ENCODE measurements at regions not wholly inside any gene's neighbourhood (a gene's known extent, or its start where the extent isn't known, plus 50 kb on each side); places are given as distances from the start of the nearest gene placed in this dataset.
A peak's percentile ranks its signal among the peaks of the same experiment; 100 is the strongest.
"Not testable (repeated sequence)": the region's sequence is repeated elsewhere in the genome, so short reads cannot be mapped to it uniquely, and the experiment has no call there.

DNA sequence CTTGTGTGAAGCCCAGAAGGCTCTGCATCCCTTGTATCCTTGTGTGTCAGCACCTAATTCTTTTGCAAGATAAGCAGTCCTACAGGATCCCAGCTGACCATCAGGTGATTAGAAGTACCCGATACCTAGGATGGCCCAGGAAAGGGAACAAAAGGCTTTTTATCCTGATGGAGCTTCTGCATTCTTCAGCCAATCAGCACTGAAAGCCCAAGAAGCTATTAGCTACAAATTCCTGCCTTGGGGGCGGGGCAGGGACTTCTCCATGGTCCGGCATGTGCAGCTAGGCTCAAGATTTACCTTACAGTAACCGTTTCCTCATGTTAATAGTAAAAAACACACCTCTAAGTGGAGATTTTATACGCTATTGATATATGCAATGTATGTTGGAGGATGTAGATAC, 264.6 kb upstream of the THUMPD2 start:
- DNase-seq: no peak

DNA sequence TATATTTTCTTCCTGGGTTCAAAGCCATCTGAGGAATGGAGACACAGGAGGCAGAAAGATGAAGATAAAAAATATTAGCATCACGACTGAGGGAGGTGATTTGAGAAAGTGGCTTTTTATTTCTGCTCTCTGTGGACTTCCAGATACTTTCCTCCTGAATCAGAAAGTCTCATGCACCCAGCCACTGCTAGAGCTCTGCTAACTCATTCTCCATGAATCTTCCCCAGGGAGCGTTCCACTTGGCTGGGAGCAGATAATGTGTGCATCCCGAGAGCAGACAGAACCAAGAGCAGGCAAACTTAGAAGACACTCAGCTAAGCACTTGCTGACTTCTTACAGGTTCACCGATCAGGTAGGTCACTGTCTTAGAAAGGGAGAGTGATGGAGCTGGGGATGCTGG, 264.1 kb upstream of the THUMPD2 start:
- peak; percentile 73 for DNase-seq

DNA sequence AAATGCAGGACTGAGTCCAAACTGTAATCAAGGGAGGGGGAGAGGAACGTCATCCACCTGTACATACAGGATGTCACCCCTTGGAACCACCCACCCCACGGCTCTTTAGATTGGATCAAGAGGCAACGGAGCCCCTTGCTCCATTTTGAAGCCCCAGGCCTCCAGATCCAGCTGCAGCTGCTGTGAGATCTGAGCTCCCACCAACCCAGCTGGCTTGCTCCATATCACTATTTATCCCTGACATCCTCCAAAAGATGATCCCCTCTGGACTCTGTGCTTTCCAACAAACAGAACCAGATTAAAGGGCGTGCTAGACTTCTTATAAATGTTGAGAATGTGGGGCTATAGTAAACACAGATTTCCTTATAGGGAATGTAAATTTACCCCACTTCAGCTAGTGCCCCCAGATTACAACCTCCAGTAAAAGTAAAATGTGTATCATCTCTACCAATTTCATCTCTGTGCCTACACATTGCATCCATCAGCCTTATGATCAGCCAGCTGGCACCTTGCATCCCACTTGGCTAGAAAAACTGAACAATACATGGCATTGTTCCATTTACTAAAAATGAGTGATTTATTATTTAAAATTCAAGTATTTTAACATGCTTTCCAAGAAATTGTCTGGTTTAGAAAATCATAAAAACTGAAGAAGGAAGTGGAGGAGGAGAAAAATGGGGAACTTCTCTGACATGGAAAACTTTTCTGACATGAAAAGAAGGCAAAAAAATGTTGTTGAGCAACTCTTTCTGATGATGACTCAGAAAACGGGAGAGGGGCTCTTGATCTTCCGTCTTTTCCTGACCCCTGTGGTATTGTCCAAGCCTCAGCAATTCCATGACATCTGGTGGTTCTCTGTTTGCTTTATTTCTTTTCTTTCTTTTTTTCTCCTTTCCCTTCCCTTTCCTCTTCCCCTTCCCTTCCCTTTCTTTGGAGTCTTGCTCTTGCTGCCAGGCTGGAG, 262.6 kb upstream of the THUMPD2 start:
- DNase-seq: peak; percentile 89

DNA sequence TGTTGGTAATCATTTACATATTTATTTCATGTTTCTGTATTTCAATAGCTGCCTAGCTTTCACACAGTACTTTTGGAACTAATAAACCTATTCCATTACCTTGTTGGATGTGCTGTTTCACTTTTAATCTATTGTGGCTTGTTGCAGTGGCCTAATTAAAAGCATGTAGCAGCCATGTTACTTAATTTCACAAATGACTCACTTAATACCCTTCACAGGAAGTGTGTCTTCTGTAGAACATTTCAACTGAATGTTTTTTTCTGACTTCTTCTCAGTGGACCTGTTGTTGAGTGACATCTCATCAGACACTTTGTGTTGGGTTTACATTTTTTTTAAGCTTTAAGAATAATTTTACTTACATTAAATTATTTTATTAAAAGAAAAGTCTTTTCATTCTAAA, 260.5 kb upstream of the THUMPD2 start:
- DNase-seq: no peak

DNA sequence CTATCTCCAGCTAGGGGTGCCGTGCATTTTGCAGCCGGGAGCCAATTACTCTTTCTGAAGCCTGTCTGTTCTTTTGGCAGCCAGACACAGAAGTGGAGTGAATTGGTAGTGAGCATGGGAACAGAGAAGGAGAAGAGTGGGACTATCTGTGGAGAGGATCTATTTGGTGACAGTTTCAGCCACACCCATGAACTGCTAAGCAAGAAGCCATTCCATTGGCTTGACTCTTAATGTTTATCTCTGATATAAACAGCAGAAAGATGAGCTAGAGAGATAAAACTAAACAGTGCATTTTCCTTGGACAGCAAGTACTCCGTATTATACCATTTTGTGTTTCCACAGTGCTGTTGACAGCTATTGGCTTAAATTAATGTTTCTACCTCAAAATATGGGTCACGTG, 259.6 kb upstream of the THUMPD2 start:
- no peak for DNase-seq

DNA sequence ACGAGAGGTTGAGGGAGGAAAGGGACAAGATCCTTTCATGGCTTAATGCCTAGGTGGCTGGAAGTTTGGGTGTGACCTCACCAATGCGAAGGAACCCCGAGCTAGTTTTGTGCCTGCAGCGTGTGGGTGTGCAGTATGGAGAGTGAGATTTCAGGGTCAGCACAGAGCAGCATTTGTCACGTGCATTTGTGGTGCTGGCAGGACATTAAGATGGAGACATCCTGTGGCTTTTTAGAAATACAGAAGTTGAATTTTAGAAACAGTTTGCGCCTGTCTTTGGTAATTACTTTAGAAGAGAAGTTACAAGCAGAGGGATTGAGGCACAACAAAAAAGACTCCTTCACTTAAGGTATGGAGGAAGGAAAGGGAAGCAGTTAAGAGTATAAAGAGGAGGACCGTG, 258.2 kb upstream of the THUMPD2 start:
- no peak for DNase-seq

DNA sequence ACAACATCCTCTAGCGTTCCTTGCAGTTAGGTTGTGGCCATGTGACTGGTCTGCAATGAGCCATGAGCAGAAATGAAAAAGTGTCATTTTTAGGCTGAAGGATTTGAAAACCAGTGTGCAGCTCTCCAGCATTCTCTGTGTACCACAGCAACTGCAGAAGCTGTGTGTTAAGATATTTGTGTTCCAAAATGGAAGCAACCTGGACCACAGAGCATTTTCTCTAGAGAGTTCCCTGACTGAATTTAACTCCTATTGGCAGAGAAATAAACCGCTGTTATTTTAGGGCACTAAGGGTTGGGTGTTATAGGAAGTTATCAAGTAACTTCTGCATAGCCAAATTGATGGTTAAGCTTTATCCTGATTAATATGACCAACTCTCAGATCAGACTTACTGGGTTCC, 257.2 kb upstream of the THUMPD2 start:
- DNase-seq: no peak

DNA sequence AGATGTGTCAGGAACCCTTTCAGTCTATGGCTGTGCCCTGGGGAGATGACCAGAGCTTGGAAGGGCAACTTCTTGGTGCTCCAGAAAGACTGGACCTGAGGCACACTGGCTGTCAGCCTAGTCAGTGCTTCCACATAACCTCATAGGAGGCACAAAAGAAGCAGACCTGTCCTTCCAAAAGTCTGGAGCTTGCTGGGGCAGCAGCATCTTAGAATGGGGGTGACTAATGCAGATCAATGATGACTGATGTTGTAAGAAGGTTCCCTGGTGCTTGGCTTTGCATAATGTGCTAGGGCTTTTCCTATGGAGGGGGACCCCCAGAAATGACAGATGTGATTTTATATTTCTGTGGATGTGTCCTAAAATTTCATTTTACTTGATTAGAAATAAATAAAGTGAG, 255.7 kb upstream of the THUMPD2 start:
- no peak for DNase-seq

DNA sequence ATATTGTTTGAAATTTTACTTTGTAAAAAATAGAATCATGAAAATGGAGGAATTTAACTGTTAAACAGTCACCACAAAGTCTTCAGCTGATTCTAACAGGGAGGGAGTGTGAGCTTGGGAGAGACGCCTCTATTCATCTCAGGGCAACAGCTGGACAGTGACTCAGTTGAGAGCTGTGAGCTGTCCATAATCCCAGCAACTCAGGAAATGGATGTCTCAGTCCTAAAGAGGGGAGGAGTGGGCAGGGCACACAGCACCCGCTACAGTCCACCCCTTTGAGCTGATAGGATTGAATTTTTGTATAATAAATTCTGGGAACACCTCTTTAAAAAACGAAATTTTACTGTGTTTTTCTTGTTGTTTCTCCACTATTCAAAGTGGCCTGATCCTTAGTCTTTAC, 255.1 kb upstream of the THUMPD2 start:
- peak; percentile 74 for DNase-seq

DNA sequence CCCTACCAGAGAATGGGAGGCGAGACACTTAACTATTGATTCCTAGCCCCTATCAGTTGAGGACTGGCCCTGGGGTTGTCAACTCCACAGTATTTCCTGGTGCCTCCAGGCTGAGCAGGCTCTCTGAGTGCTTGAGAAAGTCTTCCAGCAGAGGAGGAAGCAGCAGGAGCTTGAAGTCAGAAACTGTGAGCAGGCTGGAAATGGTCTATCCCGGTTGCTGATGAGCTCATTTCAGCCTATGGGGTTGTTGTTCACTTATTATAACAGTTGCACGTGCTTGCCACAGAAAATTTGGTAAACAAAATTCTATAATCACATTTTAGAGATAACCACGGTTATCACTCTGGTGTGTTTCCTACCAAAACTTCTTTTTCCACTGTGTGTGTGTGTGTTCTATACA, 254.7 kb upstream of the THUMPD2 start:
- peak; percentile 19 for DNase-seq

DNA sequence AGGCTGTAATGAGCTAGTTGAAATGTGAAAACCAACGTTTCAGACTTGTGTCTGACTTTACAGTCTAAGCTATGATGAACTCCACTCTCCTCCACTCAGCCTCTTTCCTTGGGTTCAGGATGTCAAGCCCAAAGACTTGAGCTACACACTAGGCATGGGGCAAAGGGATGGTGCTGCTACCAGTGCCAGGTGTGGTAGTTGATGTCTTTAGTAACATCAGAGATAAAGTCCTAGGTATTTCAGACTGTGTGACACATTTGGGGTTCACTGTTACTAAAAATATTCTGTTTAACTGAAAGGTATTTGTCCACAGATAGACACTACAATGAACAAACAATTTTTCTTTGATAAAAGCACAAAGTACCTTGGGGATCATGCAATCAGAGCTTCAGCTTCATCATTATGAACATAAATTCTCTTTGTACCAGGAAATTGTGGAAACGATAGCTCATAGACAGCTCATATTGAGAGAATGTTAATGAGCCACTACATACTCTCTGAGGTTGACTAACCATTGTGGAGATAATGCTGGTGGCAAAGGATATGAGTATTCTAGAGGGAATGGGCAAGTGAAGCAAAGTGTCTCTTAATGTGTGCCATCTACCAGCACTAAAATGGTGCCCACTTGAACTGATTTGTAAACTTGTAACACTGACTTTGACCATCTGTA, 253.7 kb upstream of the THUMPD2 start:
- DNase-seq: peak; percentile 89

DNA sequence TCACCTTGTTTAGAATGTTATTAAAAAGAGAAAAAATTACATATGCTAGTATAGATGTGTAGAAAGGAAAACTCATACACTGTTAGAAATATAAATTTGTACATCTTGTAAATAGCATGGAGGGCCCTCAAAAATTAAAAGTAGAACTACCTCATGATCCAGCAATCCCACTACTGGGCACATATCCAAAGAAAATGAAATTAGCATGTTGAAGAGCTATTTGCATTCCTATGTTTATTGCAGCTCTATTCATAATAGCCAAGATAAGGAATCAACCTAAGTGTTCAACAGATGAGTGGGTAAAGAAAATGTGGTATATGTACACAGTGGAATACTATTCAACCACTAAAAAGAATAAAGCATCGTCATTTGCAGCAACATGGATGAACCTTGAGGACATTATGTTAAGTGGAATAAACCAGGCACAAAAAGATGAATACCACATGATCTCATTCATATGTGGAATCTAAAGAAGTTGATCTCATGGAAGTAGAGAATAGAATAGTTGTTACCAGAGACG, 251.5 kb upstream of the THUMPD2 start:
- DNase-seq: peak; percentile 60

DNA sequence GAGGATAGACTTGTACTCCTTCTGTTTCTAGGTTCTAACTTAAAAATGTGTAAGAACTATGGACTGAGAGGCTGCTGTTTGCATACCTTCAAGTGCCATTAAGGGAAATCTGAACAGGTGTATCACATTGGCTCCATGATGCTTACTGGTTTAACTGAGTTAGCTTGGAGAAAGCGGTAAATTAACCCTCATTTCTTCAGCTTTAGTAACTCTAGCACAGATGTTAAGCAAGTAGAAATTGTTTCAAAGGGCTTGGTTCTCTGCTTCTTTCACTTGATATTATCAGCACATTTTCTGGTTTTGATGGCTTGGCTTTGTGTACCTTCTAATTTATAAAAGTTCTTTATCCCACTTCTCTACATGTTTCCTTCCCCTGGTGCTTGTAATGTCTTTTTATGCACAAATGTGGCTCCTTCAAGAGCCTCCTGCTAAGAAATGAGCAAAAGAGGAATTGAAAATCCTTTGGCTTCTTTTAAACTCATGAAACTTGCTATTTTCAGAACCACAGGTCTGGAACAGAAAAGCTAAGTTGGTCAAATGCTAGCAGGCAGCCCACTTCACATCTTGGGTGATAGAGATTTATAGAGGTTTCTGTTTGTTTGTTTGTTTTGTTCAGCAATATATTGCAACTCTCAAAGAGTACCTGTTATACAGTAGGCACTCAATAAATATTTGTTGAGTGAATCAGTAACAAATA, 249.9 kb upstream of the THUMPD2 start:
- DNase-seq: no peak

DNA sequence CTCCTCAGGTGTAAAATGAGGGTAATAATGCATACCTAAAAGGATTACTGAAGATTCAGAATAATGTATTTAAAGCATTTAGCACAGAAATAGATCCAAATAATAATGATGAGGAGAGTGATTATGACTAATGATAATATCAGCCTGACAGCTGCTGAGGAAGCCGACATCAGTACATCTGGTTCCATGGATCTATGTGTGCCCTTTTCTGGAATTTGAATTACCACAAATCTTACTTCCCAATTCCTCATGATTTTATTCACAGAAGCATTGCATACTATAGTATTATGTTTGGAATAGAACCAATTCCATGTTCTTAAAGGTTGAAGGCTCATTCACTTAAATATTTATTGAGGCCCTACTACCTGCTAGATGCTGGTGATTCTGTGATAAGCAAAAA, 248.9 kb upstream of the THUMPD2 start:
- DNase-seq: peak; percentile 72

DNA sequence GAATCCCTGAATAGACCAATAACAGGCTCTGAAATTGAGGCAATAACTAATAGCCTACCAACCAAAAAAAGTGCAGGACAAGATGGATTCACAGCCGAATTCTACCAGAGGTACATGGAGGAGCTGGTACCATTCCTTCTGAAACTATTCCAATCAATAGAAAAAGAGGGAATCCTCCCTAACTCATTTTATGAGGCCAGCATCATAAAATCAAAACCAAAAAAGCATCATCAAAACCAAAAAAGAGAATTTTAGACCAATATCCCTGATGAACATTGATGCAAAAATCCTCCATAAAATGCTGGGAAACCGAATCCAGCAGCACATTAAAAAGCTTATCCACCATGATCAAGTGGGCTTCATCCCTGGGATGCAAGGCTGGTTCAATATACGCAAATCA, 246.2 kb upstream of the THUMPD2 start:
- DNase-seq: not testable (repeated sequence)

DNA sequence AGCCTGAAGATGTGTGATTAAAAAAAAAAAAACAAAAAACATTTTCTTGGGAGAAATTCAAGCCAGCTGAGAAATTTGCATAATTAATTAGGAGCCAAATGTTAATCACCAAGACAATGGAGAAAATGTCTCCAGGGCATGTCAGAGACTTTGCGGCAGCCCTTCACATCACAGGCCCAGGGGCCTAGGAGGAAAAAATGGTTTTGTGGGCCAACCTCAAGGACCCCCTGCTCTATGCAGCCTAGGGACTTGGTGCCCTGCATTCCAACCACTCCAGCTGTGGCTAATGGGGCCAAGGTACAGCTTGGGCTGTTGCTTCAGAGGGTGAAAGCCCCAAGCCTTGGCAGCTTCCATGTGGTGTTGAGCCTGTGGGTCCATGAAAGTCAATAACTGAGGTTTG, 241.9 kb upstream of the THUMPD2 start:
- DNase-seq: no peak

DNA sequence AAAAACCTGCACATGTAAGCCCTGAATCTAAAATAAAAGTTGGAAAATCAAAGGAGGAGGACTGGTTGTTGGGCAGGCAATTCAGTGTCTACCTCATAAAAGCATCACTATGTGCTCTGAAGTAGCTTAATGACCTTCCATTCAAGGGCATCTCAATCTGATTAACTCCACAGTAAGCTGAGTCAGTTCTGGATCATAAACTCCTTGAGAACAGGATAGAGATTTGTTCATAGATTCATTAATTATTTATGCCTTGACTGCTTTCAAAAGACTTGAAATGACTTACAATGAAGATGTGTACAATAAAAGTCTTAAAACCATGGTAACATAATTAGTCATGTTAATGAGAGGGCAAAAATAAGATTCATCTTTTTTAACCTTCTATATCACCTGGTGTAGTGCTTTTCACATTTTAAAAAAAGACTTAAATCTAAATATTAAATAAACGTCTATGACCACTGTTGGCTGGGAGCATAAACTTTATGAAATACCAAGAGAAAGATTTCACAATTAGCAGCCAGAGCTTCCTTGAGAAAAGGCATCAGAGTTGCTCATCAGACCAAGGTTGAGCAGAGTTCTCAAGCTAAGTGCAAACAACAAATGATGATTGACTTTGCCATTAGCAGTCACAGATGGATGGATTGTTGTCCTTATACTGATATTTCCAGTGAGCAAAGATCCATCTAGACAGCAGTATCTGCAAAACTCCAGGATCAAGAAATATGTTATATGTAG, 237.3 kb upstream of the THUMPD2 start:
- no peak for DNase-seq

DNA sequence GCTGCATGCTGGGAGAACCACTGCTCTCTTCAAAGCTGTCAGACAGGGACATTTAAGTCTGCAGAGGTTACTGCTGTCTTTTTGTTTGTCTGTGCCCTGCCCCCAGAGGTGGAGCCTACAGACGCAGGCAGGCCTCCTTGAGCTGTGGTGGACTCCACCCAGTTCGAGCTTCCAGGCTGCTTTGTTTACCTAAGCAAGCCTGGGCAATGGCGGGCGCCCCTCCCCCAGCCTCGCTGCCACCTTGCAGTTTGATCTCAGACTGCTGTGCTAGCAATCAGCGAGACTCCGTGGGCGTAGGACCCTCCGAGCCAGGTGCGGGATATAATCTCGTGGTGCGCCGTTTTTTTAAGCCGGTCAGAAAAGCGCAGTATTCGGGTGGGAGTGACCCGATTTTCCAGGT, 234.9 kb upstream of the THUMPD2 start:
- not testable (repeated sequence) for DNase-seq

DNA sequence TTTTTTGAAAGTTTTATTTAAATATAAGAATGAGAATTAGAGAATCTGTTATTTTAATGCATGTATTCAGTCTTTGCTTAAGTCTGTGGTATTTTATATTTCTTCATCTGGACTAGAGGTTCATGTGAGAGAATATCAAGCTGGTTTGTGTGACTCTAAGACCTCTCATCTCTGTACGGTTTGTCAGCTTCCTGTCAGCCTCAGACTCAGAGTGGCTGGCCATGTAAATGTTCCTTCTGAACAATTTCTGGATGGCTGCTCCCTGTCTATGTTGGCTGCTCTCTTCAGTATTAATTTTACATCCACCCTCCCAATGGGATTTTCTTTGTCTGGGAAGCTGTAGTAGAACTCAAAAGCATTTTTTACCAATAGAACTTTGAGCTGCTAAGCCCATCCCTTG, 225.3 kb upstream of the THUMPD2 start:
- DNase-seq: peak; percentile 28

DNA sequence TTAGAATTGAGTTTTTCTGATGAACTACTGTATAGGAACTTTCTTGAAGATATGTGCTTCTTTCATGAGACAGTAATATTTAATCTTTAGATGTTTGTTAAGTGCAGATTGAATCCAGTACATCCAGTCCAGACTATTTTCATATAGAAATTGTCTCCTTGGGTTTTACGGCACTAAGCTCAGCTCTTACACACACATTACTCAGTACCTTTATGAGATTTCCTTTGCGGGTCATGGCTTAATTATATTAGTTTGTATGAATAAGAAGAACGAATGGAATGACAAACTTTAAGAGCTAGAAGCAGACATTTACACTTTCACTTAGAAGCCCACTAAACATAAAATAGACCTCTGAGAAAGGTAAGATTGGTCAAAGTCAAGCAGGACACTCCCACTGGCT, 223.3 kb upstream of the THUMPD2 start:
- DNase-seq: no peak

DNA sequence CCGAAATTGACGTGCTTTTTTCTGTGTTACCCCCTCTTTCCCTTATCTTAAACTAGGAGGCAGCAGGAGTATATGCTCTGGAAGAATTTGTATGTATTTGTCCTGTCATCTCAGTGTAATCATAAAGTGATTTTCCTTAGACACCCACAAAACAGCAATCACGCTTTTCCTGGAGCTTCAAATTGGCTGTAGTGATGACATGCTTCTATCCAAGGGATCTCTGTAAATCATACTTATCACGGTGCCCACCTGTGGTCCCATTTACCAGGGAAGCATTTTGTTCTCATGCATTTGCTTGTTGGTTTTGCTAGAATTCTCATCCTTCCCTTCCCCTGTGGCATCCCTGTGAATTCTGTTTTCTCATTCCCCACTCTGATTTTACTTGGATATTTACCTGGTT, 220.8 kb upstream of the THUMPD2 start:
- no peak for DNase-seq

DNA sequence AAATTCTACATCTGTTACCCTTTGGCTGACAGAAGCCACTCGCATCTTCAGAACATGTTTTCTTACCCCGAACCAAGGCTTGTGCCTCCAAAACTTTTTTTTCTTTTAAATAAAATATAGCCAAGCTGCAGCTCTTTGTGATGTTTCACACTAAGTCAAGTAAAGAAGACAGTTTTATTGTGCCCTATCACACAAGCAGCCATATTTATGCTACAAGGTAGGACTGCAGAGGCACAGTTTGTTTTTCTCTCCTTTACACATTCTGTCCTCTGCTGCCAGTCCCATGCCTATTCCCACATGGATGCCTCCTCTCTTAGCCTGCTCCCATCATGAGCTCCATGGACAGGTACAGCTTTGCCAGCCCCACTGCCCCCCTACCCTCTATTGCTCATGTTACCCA, 219.6 kb upstream of the THUMPD2 start:
- no peak for DNase-seq

DNA sequence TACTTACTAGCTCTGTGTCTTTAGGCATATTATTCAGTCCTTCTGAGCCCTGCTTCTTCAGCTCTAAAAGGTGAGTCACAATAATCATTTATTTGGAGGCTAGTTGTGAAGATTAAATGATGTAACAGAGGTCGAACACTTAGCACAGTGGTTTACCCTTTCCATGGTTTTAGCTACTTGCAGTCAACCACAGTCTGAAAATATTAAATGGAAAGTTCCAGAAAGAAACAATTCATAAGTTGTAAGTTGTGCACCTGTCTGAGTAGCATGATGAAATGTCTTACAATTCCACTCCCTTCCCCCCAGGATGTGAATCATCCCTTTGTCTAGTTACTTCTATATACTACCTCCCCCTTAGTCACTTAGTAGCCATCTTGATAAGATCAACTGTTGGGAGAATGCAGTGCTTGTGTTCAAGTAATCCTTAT, 217.6 kb upstream of the THUMPD2 start:
- DNase-seq: peak; percentile 75
